ENCODE measurements at regions not wholly inside any gene's neighbourhood (a gene's known extent, or its start where the extent isn't known, plus 50 kb on each side); places are given as distances from the start of the nearest gene placed in this dataset.

DNA sequence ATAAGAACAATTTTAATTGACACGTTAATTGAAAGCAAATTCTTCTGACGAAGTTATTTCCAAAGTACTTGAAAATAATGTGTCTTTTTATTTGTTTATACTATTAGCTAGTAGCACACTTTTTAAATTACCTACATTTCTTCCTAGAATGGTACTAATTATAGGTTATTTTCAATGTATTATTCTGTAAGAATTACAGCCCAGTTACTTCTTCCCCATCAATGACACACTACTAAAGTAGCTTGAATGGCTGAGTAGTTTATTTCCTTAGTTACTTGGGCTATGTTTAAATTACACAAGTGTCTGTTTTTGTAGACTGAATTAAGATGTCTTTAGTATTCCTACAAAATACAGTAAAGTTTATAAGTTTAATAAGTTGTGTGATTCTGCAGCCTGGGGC, 217.6 kb upstream of the IL12A start:
- H3K9me3 Mint-ChIP-seq: no peaks in the 10 kb centered on the region
- no peak for DNase-seq (ENCODE audit: low spot score)
- H3K27me3 Mint-ChIP-seq: peaks cover 25 to 40% of the 10 kb centered on the region in 2 donors
- no peak overlapping the region for H3K4me3 Mint-ChIP-seq
- ATAC-seq: no peak
- H3K27ac Mint-ChIP-seq: no peak overlapping the region
- H3K4me1 Mint-ChIP-seq (ENCODE audit: low read depth in 2 of 2): no peaks in the 10 kb centered on the region
- H3K36me3 Mint-ChIP-seq: no peaks in the 10 kb centered on the region

- no peaks in the 10 kb centered on the region for H3K36me3 Mint-ChIP-seq
- ATAC-seq: no peak
- no peaks in the 10 kb centered on the region for H3K4me1 Mint-ChIP-seq (ENCODE audit: low read depth in 2 of 2)
- H3K9me3 Mint-ChIP-seq: no peaks in the 10 kb centered on the region
- no peak overlapping the region for H3K4me3 Mint-ChIP-seq
- H3K27ac Mint-ChIP-seq: no peak overlapping the region
- peaks cover 18 to 31% of the 10 kb centered on the region in 2 donors for H3K27me3 Mint-ChIP-seq
- DNase-seq (ENCODE audit: low spot score): no peak
Measured at GRCh38 chr3:159771865-159772611, 216.6 kb upstream of the IL12A start.

DNA sequence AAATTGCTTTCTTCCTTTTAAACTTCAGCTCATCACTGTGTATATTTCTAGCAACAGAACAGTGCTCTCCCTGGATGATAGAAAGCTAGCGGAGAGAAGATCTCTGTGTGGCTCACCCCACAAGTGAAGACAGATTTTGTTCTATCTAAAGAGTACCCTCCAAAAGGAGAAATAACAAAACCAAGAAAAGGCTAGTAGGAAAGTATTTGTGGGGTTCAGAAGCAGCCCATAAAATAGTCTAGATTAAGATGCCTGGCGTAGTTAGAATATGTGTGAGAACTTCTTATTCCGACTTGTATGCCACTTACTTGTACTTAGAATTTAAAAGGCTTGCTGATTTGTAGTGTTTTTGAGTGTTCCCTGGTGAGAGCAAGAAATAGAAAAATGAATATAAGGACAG, 214.9 kb upstream of the IL12A start:
- DNase-seq (ENCODE audit: low spot score) (no peak), ATAC-seq (no peak)
- Mint-ChIP-seq H3K4me1 (ENCODE audit: low read depth in 2 of 2) (no peaks in the 10 kb centered on the region), H3K36me3 (no peaks in the 10 kb centered on the region), H3K27ac (no peak overlapping the region), H3K27me3 (peaks cover 15 to 17% of the 10 kb centered on the region in 2 donors), H3K9me3 (no peaks in the 10 kb centered on the region), H3K4me3 (no peak overlapping the region)

GRCh38 chr3:159775372-159775961, 213.2 kb upstream of the IL12A start:
- ATAC-seq: no peak
- no peaks in the 10 kb centered on the region for H3K9me3 Mint-ChIP-seq

DNA sequence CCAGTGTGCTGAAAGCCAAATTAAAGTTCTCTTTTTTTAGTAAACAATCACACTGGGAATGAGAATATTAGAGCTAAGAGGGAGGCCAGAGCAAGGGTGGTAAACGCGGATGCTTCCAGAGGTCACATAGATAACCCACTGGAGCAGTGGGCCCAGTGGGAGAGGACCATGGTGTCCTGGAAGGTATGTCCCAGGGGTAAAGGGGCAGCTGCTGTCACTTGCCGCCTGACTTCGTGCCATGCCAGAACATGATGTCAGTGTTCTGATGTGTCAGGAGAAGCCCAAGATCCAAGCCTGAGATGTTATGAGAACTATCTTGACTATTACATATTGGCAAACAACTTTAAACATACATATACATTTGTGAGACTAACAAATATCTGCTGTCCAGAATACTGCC, 211.9 kb upstream of the IL12A start:
- H3K4me3 Mint-ChIP-seq: no peak overlapping the region
- no peak for DNase-seq (ENCODE audit: low spot score)
- H3K27me3 Mint-ChIP-seq: peaks cover 15 to 21% of the 10 kb centered on the region in 2 donors
- H3K36me3 Mint-ChIP-seq: no peaks in the 10 kb centered on the region
- no peak for ATAC-seq
- H3K27ac Mint-ChIP-seq: no peak overlapping the region
- no peaks in the 10 kb centered on the region for H3K4me1 Mint-ChIP-seq (ENCODE audit: low read depth in 2 of 2)
- no peaks in the 10 kb centered on the region for H3K9me3 Mint-ChIP-seq

More at GRCh38 chr3:159775372-159775961, 213.2 kb upstream of the IL12A start:
- DNase-seq (ENCODE audit: low spot score): no peak
- Mint-ChIP-seq H3K4me3 (no peak overlapping the region), H3K27me3 (peaks cover 18 to 21% of the 10 kb centered on the region in 2 donors), H3K36me3 (no peaks in the 10 kb centered on the region), H3K27ac (no peak overlapping the region), H3K4me1 (ENCODE audit: low read depth in 2 of 2) (no peaks in the 10 kb centered on the region)

GRCh38 chr3:159779883-159780282, 208.8 kb upstream of the IL12A start:
- Mint-ChIP-seq H3K4me3 (no peak overlapping the region), H3K36me3 (no peaks in the 10 kb centered on the region)
- DNase-seq (ENCODE audit: low spot score): no peak

DNA sequence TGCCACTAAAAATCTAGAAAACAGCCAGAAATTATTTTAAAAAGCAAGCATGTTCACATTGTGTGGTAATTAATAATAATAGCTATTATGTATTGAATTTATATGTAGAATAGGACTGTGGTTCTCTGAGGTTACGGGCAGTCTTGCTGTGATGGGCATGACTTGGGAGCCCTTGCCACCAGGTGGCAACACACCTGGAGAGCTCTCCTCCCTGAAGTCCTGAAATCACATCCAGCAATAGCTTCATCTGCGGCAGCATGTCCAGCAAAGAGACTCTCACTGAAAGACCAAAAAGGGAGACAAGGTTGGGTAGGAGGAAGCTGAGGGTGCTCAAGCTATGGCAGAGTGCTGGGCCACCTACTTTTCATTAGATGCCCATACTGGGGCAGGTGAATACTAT, 206.8 kb upstream of the IL12A start:
- DNase-seq (ENCODE audit: low spot score) (no peak), ATAC-seq (no peak)
- Mint-ChIP-seq H3K27ac (no peak overlapping the region), H3K27me3 (peaks cover 8 to 13% of the 10 kb centered on the region in 2 donors), H3K36me3 (no peaks in the 10 kb centered on the region), H3K4me1 (ENCODE audit: low read depth in 2 of 2) (no peaks in the 10 kb centered on the region), H3K4me3 (no peak overlapping the region), H3K9me3 (no peaks in the 10 kb centered on the region)

More at GRCh38 chr3:159779883-159780282, 208.8 kb upstream of the IL12A start:
- no peak for ATAC-seq
- no peaks in the 10 kb centered on the region for H3K4me1 Mint-ChIP-seq (ENCODE audit: low read depth in 2 of 2)
- H3K9me3 Mint-ChIP-seq: no peaks in the 10 kb centered on the region
- peaks cover 8 to 21% of the 10 kb centered on the region in 2 donors for H3K27me3 Mint-ChIP-seq
- no peak overlapping the region for H3K27ac Mint-ChIP-seq

- H3K4me1 Mint-ChIP-seq (ENCODE audit: low read depth in 2 of 2): no peaks in the 10 kb centered on the region
Measured at GRCh38 chr3:159782724-159783421, 205.8 kb upstream of the IL12A start.

DNA sequence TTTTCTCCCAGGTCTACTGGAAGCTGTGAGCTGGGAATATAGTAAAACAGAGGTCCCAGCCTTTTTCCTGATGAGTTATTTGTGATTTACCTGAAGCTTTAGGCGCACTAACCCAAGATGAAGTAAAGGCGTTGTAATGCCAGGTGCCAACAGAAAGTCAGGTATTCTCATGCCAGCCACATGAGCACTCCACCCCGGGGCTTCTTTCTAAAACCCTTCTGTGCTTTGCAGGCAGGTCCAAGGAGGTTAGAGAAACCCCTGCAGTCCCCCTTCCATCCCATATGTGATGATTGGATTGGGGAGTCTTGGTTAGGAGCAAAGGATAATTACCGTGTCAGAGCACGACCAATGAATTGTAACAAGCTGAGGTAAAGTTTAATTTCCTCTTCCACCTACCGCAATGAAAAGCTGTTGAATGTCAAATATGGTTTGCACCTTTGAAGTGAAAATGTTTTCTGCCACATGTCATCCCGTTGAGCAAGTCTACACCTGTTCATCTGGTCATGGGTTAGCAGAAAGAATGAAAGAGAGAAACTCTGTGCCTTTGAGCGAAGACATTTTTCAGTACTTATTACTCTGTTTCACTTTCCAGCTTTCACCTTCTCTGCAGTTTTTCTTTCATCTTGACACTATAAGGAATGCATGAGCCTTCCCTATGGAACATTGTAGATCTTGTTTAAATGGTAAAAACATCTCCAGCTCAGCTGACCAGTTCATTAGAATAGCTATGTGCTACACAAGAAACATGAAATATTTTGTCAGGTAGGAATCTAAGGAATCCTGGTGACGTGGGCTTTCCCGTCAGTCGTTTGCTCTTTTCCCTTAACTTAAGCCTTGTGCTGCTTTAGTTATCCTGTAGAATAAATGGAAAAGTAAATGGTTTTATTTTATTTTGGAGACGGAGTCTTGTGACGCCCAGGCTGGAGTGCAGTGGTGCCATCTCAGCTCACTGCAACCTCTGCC, 204.6 kb upstream of the IL12A start:
- Mint-ChIP-seq H3K4me3 (no peak overlapping the region), H3K4me1 (ENCODE audit: low read depth in 2 of 2) (no peaks in the 10 kb centered on the region), H3K9me3 (no peaks in the 10 kb centered on the region), H3K36me3 (no peaks in the 10 kb centered on the region), H3K27me3 (peaks cover 6 to 8% of the 10 kb centered on the region in 2 donors), H3K27ac (no peak overlapping the region)
- DNase-seq (ENCODE audit: low spot score): no peak
- no peak for ATAC-seq

More at GRCh38 chr3:159782724-159783421, 205.8 kb upstream of the IL12A start:
- Mint-ChIP-seq H3K27ac (no peak overlapping the region), H3K9me3 (no peaks in the 10 kb centered on the region), H3K27me3 (peaks cover 8 to 13% of the 10 kb centered on the region in 2 donors), H3K4me3 (no peak overlapping the region), H3K36me3 (no peaks in the 10 kb centered on the region)
- ATAC-seq (no peak), DNase-seq (ENCODE audit: low spot score) (no peak)

DNA sequence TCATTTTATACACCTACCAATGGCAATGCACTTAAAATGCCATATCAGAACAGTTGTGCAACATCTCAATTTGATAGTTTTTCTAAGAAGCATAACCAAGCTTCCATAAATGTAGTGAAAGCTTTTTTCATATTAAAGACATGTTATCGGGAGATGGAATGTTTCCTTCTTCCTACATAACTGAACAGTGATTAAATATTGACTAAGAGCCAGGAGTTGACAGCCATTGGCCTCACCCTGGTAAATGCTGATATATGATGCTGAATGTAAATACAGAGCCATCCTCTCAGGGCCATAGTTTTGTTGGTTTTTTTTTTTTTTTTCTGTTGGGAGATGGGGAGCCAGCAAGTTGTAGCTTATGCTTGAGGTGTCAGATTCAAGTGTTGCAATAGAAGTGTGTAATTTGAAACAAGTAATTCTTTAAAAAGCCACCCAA, 203.3 kb upstream of the IL12A start:
- no peak overlapping the region for H3K27ac Mint-ChIP-seq
- ATAC-seq: no peak

DNA sequence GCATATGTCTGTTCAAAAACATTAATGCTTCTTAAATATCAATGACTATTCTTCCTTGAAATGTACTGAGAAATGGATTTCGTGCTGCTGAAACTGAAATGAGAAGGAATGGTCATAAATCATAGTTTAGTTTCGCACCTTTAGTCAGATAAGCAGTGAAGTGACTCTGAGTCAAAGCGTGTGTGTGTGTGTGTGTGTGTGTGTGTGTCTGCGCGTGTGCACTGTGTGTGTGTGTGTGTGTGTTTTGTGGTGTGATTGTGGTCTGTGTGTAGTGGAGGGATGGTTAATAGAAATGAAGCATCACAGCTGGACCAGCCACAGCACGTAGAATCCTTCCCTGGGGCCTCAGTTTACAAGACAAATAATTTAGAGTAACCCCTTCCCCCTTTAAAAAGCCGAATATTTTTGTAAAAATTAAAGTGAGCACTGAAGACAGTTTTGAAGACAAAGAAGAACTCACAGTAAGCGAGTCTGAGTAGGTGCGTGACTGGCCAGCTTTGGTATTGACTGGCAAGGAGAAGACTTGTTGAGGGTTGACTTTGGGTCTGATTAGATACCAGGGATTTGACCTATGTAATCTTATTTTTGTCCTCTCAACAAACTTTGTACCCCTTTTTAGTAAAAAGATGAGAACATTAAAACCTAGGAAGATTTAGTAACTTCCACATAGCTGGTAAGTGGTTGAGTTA, 202.0 kb upstream of the IL12A start:
- no peak for ATAC-seq
- DNase-seq (ENCODE audit: low spot score): no peak
- Mint-ChIP-seq H3K9me3 (no peaks in the 10 kb centered on the region), H3K27ac (no peak overlapping the region), H3K27me3 (peaks cover 6 to 7% of the 10 kb centered on the region in 2 donors), H3K4me1 (ENCODE audit: low read depth in 2 of 2) (no peaks in the 10 kb centered on the region), H3K4me3 (no peak overlapping the region), H3K36me3 (no peaks in the 10 kb centered on the region)

More for the DNA sequence above, 203.3 kb upstream of the IL12A start:
- DNase-seq (ENCODE audit: low spot score): no peak
- Mint-ChIP-seq H3K9me3 (no peaks in the 10 kb centered on the region), H3K4me3 (no peak overlapping the region), H3K27me3 (peaks cover 6 to 7% of the 10 kb centered on the region in 2 donors), H3K36me3 (no peaks in the 10 kb centered on the region), H3K4me1 (ENCODE audit: low read depth in 2 of 2) (no peaks in the 10 kb centered on the region)

- H3K9me3 Mint-ChIP-seq: no peaks in the 10 kb centered on the region
- H3K27ac Mint-ChIP-seq: no peak overlapping the region
- H3K36me3 Mint-ChIP-seq: no peaks in the 10 kb centered on the region
- H3K27me3 Mint-ChIP-seq: peaks cover 6 to 7% of the 10 kb centered on the region in 2 donors
- no peak for DNase-seq (ENCODE audit: low spot score)
- no peaks in the 10 kb centered on the region for H3K4me1 Mint-ChIP-seq (ENCODE audit: low read depth in 2 of 2)
- no peak for ATAC-seq
- no peak overlapping the region for H3K4me3 Mint-ChIP-seq
Measured at GRCh38 chr3:159787178-159787574, 201.5 kb upstream of the IL12A start.

DNA sequence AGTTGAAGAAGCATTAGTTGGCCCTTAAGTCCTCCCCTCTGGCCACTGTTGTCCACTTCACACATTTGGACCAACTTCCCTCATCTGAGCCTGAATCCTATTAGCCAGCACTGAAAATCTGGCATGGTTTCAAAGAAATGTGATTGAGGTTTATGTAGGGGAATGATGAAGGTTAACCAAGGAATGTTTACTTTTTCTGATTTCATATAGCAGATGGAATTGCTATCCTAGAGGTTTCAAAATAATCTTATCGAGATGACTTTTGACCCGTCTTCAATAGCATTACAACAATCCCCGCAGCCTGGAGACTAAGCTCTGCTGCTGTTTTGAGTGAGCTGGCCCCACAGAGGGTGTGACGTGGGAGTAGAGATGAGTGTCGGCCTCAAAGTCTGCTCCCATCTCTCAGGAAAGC, 200.8 kb upstream of the IL12A start:
- peaks cover 6 to 7% of the 10 kb centered on the region in 2 donors for H3K27me3 Mint-ChIP-seq
- H3K4me1 Mint-ChIP-seq (ENCODE audit: low read depth in 2 of 2): no peaks in the 10 kb centered on the region
- DNase-seq (ENCODE audit: low spot score) (no peak), ATAC-seq (no peak)
- H3K4me3 Mint-ChIP-seq: no peak overlapping the region
- no peaks in the 10 kb centered on the region for H3K9me3 Mint-ChIP-seq
- H3K36me3 Mint-ChIP-seq: no peaks in the 10 kb centered on the region
- no peak overlapping the region for H3K27ac Mint-ChIP-seq
